ENCODE measurements at regions not wholly inside any gene's neighbourhood (a gene's known extent, or its start where the extent isn't known, plus 50 kb on each side); places are given as distances from the start of the nearest gene placed in this dataset.

DNA sequence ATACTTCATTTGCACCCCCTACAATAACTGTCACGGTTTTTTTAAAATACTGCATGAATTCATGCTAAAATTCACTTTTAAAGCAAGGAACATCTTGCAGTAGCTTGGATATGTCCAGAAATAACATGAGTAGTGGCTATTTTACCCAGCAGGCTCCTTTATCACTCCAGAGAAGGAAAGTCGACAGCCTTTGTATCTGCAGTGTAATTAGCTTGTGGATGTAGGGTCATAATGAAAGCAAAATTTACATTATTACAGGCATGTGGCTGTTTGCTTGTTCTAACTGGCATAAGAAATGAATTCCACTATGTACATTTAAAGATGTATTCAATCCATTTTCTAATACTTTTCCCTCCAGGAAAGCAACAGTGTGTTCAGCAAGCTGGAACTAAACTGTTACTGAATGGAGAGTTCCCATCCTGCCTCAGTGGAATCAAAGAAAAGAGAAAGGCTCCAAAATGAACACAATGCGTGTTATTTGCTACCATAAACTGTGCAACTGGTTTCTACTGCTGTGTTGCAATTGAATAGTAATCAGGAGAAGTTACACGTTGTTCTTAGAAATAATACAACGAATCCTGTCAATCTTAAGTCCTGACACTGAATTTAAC, 321.2 kb upstream of the VRK2 start:
- intact Hi-C loops (cut with DNase I) = no loop called here
- WGBS, 3 donors = 72 to 74% (median 73%) methylated on average over 5 of the region's 5 CpGs
- Histone ChIP-seq H3K36me3 (no peaks in the 10 kb centered on the region), H3K27me3 (no peaks in the 10 kb centered on the region), H3K9me3 (no peaks in the 10 kb centered on the region), H3K4me1 (ENCODE audit: insufficient read depth) (peaks cover 3% of the 10 kb centered on the region), H3K4me3 (no peak overlapping the region), H3K27ac (no peak overlapping the region)
- DNase-seq = no peak
- TF ChIP-seq POLR2A (IDR thresholded peaks at IDR 0.05) = no peak

DNA sequence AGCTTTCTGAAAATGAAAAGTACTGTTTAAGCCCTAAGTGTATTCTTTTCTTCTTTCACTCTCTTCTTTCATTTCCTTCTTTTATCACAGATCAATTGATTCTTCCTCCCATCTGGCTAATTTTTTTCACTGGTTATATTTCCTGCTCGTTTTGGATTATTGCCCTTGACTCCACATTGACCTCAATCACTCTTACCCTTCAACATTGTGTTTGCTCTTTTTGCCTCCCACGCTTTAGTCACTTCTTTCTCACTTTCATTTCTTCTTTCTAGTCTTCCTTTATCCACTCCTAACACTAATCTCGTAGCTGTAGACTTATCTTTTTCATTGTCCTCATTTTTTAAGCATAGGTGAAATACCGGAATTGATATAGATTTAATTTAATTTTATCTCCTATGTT, 320.3 kb upstream of the VRK2 start:
- no peaks in the 10 kb centered on the region for H3K27me3 ChIP-seq
- H3K36me3 ChIP-seq = no peaks in the 10 kb centered on the region
- 53 to 62% (median 59%) methylated on average over 4 of the region's 4 CpGs for WGBS, 3 donors
- H3K27ac ChIP-seq = no peak overlapping the region
- H3K4me3 ChIP-seq = no peak overlapping the region
- no peaks in the 10 kb centered on the region for H3K9me3 ChIP-seq
- no peaks in the 10 kb centered on the region for H3K4me1 ChIP-seq (ENCODE audit: insufficient read depth)
- DNase-seq = no peak
- intact Hi-C loops (cut with DNase I) = no loop called here
- TF ChIP-seq POLR2A (IDR thresholded peaks at IDR 0.05) = no peak
- TF ChIP-seq EP300 (IDR thresholded peaks at IDR 0.05) = no peak
- TF ChIP-seq, protein P1, sequence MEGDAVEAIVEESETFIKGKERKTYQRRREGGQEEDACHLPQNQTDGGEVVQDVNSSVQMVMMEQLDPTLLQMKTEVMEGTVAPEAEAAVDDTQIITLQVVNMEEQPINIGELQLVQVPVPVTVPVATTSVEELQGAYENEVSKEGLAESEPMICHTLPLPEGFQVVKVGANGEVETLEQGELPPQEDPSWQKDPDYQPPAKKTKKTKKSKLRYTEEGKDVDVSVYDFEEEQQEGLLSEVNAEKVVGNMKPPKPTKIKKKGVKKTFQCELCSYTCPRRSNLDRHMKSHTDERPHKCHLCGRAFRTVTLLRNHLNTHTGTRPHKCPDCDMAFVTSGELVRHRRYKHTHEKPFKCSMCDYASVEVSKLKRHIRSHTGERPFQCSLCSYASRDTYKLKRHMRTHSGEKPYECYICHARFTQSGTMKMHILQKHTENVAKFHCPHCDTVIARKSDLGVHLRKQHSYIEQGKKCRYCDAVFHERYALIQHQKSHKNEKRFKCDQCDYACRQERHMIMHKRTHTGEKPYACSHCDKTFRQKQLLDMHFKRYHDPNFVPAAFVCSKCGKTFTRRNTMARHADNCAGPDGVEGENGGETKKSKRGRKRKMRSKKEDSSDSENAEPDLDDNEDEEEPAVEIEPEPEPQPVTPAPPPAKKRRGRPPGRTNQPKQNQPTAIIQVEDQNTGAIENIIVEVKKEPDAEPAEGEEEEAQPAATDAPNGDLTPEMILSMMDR (IDR thresholded peaks at IDR 0.05) = no peak

DNA sequence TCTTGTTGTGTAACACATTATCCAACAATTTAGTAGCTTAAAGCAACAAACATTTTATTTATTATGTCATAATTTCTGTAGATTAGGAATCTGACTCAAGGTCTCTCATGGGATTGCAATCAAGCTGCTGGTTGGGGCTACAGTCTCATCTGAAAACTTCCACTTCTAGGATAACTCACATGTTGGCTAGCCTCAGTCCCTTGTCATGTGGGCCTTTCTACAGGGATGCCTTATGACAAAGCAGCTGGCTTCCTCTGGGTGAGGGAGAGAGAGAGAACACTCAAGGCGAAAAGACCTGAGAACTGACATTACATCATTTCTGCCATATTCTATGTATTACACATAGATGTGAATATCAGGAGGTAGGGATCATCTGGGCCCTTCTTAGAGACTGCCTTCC, 317.9 kb upstream of the VRK2 start:
- Histone ChIP-seq H3K4me1 (ENCODE audit: insufficient read depth) (no peaks in the 10 kb centered on the region), H3K27me3 (no peaks in the 10 kb centered on the region), H3K9me3 (no peaks in the 10 kb centered on the region), H3K4me3 (no peak overlapping the region), H3K36me3 (no peaks in the 10 kb centered on the region), H3K27ac (no peak overlapping the region)
- no peak for TF ChIP-seq EP300 (IDR thresholded peaks at IDR 0.05)
- TF ChIP-seq, protein P1 (IDR thresholded peaks at IDR 0.05) = no peak
- no peak for TF ChIP-seq POLR2A (IDR thresholded peaks at IDR 0.05)
- no peak for DNase-seq
- intact Hi-C loops (cut with DNase I) = no loop called here
- 87 to 97% (median 88%) methylated on average over 1 of the region's 1 CpG for whole genome bisulfite sequencing, 3 donors

DNA sequence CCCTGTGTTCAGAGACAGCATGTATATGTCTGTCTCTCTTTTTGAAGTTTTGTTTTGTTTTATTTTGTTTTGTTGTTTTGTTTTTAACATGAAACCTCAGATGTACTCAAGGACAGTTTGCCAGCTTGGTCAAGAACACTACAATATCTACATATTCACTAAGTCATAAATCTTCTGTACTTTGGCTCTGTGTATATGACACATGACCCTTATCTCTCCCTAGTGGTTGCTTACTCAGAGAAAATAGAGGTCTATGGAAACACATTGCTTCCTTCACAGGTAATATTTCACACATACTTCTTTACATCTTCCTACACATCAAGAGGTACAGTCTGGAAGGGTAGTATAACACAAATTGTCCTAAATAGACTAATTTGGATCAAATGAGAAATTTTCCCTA, 312.6 kb upstream of the VRK2 start:
- intact Hi-C loops (cut with DNase I) = no loop called here
- Histone ChIP-seq H3K36me3 (no peaks in the 10 kb centered on the region), H3K9me3 (no peaks in the 10 kb centered on the region), H3K27me3 (no peaks in the 10 kb centered on the region), H3K4me3 (no peak overlapping the region), H3K27ac (no peak overlapping the region), H3K4me1 (ENCODE audit: insufficient read depth) (no peaks in the 10 kb centered on the region)
- TF ChIP-seq POLR2A (IDR thresholded peaks at IDR 0.05) = no peak
- TF ChIP-seq EP300 (IDR thresholded peaks at IDR 0.05) = no peak
- TF ChIP-seq, protein P1 (IDR thresholded peaks at IDR 0.05) = no peak
- no peak for DNase-seq

DNA sequence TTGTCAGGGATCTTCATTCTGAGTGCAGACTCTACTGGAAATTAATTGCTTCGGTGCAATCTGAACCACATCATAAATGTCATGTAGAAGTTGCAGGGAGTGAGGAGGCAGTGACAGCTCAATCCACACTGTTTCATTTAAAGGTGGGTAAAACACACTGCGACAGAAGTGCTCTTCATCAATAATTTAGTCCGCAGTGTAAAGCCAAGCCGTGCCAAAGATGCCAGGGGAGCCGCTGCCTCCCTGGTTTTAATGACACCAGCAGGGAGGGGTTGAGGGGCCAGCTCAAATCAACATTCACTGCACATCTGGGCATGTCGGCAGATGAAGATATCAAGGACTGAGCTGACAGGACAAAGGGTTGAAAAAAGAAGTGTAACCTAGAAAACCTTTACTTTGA, 305.7 kb upstream of the VRK2 start:
- Histone ChIP-seq H3K9me3 (no peaks in the 10 kb centered on the region), H3K4me3 (no peak overlapping the region), H3K36me3 (no peaks in the 10 kb centered on the region), H3K27me3 (no peaks in the 10 kb centered on the region), H3K27ac (no peak overlapping the region), H3K4me1 (ENCODE audit: insufficient read depth) (no peaks in the 10 kb centered on the region)
- WGBS, 3 donors = 64 to 74% (median 71%) methylated on average over 6 of the region's 6 CpGs
- DNase-seq = no peak
- intact Hi-C loops (cut with DNase I) = no loop called here
- TF ChIP-seq, protein P1 (IDR thresholded peaks at IDR 0.05) = no peak
- TF ChIP-seq EP300 (IDR thresholded peaks at IDR 0.05) (no peak), POLR2A (IDR thresholded peaks at IDR 0.05) (no peak)

Data from ovary (tissue), 7 donors.